NCI-H226 (cell line): ENCODE measurements at regions not wholly inside any gene's neighbourhood (a gene's known extent, or its start where the extent isn't known, plus 50 kb on each side); places are given as distances from the start of the nearest gene placed in this dataset.
"Not testable (repeated sequence)": the region's sequence is repeated elsewhere in the genome, so short reads cannot be mapped to it uniquely, and the experiment has no call there.

ENCODE experiments used
- DNase-seq: peaks from one replicate; pipeline ENCODE4 v3.0.0-alpha.2; 2015

DNA sequence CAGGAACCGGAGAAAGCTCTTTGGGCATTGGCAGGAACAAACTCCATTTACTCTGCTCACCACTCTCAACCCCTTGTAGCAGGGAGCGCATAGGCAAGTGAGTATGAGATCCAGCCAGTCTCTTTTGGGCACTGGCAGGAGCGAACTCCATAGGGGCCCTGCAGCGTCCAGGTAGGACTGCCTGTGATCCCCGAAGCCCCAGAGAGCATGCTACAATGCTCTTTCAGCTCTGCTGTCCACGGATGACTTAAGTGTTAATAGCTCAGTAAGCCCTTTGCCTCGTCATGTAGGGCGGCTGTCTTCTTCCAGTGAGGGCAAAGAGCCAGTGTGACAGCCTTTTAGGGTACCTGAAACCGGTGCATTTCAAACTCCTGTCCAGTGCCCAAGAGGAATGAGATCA, 1525.6 kb upstream of the RAG2 start:
- DNase-seq = no peak

DNA sequence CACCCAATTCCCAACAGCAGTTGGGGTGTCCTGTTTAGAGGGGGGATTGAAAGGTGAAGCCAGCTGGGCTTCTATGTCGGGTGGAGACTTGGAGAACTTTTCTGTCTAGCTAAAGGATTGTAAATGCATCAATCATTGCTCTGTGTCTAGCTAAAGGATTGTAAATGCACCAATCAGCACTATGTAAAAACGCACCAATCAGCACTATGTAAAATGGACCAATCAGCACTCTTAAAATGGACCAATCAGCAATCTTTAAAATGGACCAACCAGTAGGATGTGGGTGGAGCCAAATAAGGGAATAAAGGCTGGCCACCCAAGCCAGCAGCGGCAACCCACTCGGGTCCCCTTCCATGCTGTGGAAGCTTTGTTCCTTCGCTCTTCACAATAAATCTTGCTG, 1518.6 kb upstream of the RAG2 start:
- not testable (repeated sequence) for DNase-seq

DNA sequence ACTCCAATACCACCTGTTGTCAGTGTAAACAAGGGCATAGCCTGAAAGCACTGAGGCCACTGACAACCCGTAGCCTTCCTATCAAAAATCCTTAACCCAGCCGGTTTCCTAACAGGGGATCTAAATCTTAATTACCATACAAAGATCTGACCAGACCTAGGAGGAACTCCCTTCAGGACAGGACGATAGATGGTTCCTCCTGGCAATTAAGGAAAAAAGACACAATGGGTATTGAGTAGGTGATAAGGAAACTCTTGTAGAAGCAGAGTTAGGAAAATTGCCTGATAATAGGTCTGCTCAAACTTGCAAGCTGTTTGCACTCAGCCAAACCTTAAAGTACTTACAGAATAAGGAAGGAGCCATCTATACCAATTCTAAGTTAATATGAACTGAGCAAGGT, 1517.3 kb upstream of the RAG2 start:
- not testable (repeated sequence) for DNase-seq

DNA sequence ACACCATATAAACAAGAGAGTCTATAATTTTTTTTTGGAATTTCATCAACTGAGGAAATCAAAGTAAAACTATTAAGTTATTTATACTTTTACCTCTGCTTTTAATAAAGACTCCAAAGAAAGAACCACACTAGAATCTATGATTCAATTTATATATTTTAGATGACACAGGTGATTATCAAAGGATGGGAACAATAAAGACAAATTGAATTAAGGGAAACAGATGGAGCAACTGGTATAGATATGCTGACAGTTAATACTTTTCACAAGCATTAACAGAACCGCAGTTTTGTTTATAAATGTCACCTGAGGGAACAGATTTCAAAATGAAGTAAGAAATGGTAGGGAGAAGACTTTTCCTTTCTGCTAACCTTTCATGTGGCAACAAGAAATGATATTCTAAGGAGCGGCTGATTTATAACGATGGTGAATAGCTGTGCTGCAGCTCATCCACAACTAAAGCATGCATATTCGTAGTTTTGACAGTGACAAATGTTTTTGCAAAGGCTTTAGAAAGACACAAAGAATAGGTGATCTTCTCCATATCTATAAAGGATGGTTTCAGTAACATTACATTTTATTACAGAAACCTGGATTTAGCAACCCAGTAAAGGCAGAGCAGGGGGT, 1502.9 kb upstream of the RAG2 start:
- DNase-seq = no peak

DNA sequence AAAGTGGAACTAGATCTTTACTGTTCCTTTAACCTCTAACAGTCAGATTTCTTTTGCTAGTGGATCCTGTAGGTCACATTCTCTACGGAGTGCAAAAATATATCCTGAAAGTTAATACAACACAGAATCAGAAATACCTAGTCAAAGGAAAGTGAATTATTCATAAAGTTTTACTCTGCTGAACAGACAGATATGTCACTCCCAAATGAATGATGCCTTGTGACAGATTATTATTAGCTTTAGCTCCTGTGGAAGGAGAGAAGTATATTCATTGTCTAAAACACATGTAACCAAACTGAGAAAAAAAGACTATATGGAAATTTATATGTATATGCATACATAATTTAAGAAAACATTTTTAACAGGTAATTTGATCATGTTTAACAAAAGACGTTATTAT, 1497.2 kb upstream of the RAG2 start:
- no peak for DNase-seq

DNA sequence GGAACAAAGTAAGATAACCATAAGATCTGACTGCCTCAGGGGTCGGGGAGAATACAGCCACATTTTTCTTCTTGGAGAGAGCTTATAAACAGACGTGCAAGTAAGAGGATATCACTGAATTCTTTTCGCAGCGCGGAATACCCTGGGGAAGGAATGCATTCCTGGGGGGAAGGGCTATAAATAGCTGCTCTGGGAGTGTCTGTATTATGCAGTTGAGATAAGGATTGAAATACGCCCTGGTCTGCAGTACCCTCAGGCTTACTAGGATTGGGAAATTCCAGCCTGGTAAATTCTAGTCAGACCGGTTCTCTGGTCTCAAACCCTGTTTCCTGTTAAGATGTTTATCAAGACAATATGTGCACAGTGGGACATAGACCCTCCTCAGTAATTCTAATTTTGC, 1491.7 kb upstream of the RAG2 start:
- peak; percentile 82 for DNase-seq

DNA sequence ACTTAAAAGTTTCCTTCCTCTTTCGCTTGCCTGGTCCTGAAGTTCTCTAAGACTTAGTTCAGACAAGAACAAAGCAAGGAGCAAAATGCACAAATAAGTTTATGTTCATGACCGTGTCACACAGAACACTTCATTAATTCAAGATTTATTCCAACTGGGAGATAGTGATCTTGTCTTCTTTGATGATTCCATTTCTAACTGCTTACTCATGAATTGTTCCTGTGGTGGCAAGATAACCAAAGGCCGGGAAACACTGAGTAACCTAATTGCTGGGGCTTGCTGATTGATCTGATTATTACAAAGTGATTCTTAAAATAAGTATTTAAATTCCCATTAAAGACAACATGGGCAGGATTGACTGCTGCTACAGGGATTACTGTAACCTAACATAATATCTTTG, 1462.9 kb upstream of the RAG2 start:
- DNase-seq = no peak

DNA sequence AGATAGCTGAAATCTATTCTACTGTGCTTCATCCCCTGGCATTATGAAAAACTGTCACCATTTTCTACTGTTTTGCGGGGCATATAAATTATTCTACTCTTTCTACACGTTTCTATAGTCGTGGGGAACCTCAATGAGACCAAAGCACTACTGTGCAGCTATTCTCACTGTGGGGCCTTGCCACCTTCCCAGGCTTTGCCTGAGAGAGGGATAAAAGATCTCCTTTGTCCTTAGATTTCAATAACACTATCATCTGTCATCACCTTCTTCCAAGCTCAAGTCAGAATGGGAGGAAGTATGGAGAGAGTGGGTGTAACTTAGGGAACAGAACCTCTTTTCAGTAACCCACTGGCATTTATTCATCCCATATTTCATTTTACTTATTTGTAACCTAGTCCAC, 1462.1 kb upstream of the RAG2 start:
- no peak for DNase-seq

DNA sequence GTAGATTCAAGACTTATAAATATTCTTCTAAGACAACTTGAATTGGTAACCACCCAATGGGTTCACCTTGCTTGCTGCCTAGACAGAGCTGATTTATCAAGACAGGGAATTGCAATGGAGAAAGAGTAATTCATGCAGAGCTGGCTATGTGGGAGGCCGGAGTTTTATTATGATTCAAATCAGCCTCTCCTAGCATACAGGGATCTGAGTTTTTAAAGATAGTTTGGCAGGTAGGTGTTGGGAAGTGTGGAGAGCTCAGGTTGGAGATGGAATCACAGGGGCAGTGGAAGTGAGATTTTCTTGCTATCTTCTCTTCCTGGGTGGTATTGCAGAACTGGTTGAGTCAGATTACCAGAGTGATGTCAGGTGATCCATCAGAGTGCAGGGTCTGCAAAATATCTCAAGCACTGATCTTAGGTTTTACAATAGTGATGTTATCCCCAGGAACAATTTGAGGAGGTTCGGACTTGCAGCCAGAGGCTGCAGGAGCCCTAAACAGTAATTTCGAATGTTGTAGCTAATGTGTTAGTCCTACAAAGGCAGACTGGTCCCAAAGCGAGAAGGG, 1448.6 kb upstream of the RAG2 start:
- DNase-seq = no peak

DNA sequence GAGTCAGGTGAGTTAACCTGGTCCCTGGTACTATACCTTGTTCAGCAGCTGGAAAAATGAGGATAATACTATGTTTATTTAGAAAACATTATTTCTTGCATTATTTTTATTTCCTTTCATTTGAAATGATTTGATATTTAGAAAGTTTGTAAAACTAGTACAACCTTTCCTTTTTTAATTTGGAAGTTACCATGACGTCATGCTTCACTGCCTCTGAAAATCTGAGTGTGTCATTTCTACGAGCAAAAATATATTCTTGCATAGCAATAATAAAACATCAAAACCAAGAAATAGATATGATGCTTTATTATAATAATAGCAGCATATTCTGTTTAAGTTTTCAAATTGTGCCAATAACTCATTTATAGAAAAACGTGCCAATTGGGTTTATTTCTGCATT, 1445.0 kb upstream of the RAG2 start:
- no peak for DNase-seq

DNA sequence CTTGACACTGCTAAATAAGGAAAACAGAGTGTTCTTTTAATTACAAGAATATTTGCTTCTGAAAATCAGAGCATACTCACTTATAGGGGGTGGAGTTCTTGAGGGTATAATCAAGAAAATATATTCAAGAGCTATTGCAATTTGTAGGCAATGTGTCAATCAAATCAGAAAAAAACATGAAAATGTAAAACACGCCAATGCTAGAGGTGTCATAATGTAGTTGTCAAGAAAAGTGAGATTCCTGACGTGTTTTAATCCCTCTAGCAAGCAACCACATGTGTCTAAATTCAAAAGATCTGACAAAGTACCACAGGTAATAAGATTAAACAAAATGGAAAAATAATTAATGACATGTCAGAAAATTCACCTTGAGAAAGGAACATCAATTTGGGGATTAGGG, 1440.7 kb upstream of the RAG2 start:
- DNase-seq = no peak

DNA sequence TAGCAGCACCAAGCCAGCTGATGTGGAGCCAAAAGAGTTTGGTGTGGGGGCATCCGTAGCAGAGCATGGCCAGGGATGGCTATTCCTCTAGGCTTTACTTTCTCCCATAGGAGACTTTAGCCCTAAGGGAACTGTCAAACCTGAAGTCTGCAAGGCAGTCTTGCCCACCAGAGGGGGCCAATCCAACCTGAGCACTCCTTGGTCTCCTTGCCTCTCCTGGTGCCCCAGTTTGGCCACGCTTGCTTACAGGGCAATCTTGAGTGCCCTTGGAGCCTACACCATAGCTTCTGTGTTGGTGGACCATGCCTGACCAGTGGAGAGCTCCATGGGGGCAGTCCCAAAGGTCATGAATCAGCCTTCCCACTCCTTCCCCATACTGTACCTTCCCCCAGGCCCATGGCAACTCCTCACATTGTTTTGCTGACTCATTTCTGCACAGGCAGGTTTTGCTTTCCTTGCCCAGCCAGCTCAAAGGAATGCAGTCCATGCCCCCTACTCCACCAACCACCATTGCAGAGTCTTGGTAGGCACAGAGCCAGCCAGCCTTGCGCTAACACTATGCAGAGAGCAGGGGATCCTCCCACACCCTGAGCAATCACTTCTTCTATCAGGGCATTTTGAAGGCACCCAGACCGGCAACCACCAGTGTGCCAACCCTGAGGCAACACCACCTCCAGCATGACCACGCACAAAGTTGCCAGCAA, 1421.2 kb upstream of the RAG2 start:
- peak; percentile 98 for DNase-seq

DNA sequence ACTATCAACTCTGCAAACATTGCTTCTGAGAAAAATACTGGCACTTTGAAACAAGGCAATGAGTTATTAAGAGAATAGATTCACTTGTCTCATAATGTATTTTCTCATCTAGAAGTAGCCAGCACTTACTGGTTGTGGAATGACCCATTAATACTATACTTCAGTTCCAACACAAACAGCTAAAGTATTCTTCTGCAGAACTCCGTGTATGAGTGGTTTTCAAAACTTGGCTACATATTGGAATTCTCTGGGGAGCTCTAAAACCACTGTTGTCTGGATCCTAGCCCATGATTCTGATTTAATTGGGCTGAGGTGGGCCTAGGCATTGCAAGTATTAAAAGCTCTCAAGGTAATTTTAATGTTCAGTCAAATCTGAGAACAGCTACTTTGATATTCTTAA, 1416.4 kb upstream of the RAG2 start:
- peak; percentile 63 for DNase-seq

DNA sequence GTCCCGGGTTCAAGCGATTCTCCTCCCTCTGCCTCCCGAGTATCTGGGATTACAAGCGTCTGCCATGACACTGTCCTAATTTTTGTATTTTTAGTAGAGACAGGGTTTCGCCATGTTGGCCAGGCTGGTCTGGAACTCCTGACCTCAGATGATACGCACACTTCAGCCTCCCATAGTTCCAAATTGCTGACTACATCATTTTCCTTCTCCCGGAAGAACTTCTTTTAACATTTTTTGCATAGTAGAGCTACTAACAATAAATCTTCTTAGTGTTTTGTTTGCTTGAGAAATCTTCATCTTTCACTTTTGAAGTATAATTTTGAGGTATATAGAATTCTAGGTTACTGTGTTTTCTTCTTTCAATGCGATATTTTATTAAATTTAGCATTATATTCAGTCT, 1415.1 kb upstream of the RAG2 start:
- DNase-seq = no peak

DNA sequence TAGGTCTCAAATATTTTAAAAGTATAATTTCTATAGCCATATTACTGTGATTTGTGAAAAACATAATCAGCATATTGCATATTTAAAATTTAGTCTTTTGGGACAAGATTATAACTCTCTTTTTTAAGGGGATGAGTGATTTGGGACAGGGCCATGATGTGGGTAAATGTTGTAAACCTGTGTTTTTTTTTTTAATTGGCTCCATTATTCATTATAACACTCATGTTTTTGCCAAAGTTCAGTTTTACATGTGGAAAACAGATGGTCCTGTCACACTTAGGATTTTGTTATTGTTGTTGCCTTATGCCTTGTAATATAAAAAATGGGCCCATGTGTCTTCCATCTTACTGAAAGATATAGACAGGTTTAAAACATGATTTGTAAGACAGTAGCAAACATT, 1413.5 kb upstream of the RAG2 start:
- no peak for DNase-seq

DNA sequence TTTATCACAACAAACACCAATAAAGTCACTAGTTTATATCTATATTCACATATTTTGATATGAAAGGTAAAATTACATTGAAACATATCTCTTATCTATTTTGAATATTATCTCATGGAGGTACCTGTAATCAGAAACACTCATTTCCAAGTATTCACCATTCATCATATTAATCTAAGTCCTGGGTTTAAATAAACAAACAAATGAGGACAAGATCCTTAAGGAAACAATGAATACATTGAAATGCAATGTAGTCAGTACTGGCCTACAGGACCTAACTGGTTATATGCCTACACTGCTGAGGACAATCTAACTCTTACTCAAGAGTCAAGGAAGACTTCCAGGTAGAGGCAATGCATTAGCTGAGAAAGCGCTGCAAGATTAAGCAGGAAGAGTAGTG, 1411.9 kb upstream of the RAG2 start:
- DNase-seq = peak; percentile 13

DNA sequence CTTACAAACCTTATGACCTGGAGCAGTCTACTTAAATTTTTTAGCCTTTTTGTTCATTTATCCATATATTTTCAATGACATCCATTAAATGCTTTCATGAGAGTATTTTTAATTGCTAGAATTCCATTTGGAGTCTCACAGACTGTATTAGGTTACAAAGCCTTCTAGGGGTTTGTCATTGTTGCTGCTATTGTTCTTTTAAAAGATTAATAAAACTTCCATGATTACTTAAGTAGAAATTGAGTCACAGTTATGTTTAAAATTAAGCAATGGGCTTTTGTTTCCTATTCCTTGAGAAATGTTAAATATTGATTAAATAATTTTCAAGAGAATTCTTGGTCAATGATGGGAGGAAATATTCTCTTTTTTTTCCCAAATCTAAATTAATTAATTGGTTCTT, 1408.4 kb upstream of the RAG2 start:
- DNase-seq = no peak

DNA sequence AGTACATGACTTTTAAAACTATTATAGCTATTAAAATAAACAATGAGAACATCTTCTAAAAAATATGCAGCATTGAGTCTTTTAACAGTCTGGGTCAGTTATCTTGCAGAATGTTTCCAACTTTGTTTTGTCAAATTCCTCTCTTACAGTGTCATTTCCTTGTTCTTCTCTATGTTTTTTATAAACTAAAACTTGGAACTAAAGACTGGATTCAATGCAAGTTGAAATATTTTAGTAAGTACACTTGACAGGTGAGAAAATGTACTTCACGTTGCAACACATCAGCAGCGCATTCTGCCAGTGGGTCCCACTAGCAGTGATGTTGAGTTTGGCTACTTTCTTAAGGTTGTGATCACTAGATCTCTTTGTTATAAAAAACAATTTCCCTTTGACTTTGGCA, 1407.6 kb upstream of the RAG2 start:
- DNase-seq = peak; percentile 63

DNA sequence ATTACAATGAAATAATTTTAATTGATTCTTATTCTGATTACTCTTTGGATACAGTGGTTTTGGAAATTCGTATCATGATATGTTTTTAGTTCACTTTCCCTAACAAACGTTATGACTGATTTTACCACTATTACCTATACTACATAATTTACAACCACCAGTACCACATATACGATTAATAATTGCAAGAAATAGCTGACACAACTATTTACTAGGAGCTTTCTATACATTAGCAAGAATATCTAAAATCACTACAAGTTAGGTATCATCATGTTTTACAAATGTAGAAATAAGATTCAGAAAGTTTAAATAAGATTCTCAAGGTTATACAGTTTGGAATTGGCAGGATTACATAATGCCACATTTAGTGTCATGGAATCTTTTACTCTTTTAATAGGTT, 1401.1 kb upstream of the RAG2 start:
- DNase-seq = no peak

DNA sequence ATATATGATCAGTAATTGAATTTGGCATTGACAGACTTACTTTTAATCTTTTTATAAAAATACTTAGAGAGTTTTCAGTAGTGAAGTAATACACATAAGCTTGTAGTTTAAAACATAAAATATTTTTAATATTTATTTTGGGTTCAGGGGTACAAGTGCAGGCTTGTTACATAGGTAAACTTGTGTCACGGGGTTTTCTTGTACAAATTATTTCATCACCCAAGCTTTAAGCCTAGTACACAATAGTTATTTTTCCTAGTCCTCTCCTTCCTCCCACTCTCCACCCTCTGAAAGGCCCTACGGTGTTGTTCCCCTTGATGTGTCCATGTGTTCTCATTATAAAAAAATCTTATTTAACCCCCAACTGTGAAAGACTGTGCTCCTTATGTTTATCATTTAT, 1397.8 kb upstream of the RAG2 start:
- DNase-seq = no peak

DNA sequence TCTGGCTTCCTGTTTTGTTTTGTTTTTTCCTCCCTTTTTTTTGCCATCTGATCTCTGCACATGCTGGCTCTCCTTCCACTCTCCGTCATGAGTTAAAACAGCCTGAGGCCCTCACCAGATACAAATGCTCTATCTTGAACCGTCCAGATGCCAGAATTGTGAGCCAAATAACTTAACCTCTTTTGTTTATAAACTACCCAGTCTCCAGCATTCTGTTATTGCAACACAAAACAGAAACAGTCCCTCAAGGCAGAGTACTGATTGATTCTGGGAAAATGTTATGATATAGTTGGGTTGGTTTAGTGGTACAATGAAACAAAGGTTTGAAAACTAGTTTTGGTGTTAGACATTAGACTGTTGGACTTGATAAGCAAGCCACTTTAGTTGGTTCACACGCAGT, 1390.0 kb upstream of the RAG2 start:
- DNase-seq = peak; percentile 89

DNA sequence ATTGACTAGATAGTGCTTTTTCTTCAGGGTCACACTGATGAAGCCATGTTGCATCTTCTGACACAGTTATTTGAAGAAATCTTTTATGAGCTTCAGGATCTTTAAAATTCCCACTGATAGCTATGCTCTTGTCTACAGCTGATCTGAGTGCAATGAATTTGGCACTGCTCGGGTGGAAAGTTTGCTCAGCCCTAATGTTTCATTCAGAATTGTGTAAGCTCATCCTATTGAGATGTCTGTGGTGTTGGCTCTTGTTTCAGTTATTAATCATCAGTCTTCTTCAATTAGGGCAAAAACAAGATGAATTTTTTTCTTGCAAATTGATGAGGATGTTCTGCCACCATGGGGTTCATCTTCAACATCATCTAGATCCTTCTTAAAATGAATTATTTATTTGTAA, 1387.0 kb upstream of the RAG2 start:
- DNase-seq = no peak

DNA sequence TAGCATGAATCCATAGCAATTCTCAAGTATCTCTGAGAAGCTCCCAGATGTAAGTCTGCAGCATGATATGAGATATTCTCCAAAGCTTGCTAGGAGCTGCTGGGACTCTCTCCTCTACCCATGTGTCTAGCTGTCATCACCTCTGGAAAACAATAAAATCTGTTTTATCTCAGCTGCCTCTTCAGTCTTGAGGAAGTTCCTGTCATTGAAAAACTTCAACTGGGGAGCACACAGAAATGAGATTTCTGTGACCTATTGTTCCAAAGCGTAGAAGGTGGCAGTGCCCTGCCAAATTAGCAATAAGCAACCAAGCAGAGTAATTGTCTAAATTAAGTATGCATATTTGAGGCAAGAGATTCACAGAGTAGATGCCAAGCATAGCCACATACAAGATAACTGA, 1380.6 kb upstream of the RAG2 start:
- no peak for DNase-seq

DNA sequence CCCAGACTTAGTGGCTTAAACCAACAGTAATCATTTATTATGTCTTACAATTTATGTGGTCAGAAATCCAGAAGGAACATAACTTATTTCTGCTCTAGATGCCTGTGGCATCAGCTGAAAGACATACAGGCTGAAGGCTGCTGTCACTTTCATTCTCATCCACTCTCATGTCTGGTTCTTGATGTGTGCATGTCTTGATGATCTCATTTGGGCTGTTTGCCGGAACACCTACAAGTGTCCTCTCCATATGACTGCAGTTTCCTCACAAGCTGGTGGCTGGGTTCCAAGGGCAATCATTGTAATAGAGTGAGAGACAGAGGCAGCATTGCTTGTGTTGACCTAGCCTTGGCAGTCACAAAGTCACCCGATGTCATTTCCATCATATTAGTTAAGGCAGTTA, 1375.9 kb upstream of the RAG2 start:
- no peak for DNase-seq

DNA sequence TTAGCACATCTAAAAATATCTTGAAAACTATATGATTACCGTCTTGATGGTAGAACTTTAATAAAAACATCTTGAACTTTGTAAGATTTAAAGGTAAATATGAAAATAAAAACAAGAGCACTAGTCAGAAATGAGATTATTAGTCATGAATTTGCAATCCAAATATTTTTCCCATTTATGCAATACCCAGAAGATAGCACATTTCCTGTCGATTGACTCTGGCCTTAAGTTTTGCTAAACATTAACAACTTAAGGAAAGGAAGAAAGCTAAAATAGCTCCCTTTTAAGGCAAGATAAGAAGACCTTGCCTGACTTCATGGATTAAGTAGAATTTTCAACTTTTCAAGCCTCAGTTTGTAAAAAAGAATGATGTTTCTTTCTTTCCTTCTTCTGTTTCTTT, 1374.7 kb upstream of the RAG2 start:
- peak; percentile 49 for DNase-seq
